Left lobe of liver (tissue), 2 donors: ENCODE measurements at regions not wholly inside any gene's neighbourhood (a gene's known extent, or its start where the extent isn't known, plus 50 kb on each side); places are given as distances from the start of the nearest gene placed in this dataset.

Experiments
- ATAC-seq: fragments of 200-7000 bp; cut with Tn5 transposase; one replicate; pipeline ENCODE4 v1.9.1; 2020; ENCODE audit warnings: mild to moderate bottlenecking, moderate library complexity
- DNase-seq: peaks from one replicate; pipeline ENCODE4 v3.0.0-alpha.2; 2020; ENCODE audit warnings: low spot score
- donor health status: DM: no; HTN: no; CAD: no; lungs with moderate emphysema.
- donor health status: DM: no; HTN: yes; CAD: no.

DNA sequence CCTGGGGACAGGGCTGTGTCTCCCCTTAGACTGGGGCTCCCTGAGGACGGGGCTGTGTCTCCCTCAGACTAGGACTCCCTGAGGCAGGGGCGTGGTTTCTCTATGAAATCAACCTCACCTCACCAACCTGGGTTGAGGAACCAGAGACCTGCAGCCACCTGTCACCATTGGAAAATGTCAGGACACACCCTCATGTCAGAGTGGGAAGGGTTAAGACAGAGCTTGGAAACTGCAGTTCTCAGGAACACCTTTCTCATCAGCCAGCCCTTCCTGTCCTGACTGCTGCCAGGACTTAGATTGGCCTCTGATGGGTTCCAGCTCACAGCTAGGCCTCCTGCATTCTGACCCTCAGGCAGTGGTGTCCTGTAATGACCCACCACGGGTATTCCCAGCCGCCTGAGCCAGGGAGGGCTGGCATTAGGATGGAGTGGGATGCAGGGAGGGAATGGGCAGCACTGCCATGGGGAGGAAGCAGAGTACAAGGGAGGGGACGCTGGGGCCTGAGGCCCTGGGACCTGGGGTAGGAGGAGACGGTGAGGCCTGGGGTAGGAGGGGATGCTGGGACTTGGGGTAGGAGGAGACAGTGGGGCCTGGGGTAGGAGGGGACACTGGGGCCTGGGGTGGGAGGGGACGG, 76.3 kb downstream of the MRPL14 start:
- no peak for ATAC-seq
- DNase-seq = no peak

DNA sequence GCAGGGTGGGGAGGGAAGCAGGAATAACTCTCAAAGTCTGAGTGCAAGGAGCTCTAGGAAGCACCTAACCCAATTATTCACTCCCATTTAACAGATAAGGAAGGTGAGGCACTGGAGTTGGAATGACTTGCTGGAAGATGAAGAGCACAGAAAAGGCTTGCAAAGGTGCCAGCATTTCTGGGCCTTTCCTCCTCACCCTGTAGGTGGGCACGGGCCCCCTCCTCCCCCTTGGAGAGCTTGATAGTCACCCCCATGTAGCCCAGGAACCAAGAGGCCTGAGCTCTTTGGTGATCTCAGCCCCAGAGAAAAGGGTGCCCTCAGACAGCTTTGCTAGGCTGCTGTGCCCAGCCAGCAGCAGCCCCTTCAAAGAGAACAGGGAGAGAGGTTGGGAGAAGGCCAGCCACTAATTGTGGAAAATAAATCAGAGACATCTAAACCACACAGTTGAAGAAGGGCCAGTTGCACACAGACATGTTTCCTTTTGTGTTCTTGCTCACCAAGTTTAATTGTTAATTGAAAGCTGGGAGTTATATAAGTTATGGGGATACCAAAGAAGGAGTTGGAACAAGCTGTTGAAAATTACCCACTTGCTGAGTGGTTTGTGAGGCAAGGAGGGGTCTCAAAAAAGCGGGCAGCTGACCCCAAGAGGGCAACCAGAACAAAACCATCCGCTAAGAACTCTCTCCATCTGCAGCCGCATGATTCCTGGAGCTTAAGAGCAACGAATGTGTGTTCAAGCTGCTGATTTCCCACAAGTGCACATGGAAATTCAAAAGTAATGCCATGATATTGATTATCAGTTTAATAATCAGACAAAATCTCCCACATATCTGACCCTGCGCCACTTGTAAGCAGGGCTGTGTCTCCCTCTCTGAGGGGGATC, 77.0 kb downstream of the MRPL14 start:
- ATAC-seq (no peak), DNase-seq (no peak)

DNA sequence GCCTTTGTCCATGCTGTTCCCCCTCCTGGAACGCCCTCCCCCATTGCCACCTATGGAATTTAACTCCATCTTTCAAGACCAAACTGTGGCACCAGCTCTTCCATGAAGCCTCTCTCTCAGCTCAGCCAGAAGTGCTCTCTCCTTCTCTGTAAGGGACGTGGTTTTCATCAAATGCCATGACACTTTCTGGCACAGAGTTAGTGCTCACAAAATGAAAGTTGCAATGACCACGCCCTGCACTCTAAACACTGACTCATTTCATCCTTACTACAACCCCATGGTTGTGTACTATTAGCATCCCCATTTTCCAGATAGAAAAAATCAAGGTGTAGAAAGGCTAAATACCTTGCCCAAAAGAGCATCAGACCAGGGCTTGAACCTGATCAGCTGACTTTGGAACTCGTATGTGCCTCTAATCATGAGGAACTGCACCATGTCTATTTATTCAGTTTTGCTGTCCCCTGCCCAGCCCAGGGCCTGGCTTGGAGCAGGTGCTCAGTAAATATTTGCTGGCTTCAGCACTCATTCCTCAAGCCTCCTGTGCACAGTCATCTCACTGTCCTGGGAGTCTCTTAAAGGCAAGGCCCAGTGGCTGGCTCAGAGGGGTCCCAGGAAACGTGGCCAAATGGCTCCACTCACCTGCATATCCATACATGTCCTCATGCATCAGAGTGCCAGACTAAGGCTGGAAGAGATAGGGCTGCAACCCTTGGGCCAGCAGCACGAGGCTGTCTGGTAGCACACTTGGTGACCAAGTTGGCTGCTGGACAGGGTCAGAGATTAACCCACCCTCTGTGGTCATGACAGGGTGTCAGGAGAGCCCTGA, 77.9 kb downstream of the MRPL14 start:
- DNase-seq = no peak
- no peak for ATAC-seq

DNA sequence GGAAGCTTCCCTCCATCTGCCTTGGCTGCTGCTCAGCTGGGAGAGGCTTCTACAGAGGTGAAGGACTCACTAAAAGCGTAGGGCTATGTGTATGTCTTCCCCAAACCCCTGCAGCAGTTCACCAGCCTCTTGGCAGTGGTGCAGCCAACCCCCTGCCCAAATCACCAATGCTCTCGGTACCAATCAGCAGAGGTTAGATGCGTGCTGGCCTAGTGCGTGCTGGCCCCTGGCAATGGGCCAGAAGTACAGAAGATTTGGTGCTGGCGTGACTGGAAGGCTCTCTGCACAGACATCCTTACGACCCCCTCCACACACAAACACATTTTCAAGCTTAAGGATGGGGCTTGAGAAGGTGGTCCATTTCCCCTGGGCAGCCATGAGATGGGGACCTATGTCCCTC, 79.0 kb downstream of the MRPL14 start:
- DNase-seq = no peak
- no peak for ATAC-seq

DNA sequence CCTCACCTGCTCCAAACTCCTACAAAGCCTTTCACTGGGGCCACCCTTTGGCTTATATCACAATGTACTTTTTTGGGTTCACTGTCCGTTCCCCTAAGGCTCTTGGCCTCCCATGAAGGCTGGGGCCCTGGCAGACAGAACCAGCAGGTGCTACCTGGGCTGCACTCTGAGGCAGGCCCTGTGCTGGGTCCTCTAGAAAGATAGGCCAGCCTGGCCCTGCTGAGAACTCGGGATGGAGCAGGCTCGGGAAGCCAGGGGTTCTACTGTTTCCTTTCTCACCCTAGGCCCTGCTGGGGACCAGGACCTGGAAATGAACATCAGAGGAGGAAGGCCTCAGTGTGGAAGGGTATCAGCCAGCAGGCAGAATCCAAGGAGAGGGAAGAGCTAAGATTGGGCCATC, 79.5 kb downstream of the MRPL14 start:
- DNase-seq (no peak), ATAC-seq (no peak)

DNA sequence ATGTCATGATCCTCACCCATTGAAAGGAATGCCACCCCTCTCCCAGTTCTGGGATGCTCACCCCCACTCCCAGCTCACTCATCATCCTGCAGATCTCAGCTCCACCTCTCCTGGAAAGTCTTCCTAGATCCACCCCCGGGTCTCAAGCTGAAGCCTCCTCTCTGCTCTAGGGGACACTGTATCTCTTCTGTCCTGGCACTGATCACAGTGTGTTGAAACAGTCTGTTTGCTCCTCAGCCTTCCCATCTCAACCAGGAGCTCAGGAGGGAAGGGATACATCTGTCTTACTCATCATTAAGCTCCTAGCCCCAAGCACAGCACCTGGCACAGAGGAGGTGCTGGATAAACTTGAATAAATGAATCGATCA, 80.1 kb downstream of the MRPL14 start:
- ATAC-seq = no peak
- no peak for DNase-seq

DNA sequence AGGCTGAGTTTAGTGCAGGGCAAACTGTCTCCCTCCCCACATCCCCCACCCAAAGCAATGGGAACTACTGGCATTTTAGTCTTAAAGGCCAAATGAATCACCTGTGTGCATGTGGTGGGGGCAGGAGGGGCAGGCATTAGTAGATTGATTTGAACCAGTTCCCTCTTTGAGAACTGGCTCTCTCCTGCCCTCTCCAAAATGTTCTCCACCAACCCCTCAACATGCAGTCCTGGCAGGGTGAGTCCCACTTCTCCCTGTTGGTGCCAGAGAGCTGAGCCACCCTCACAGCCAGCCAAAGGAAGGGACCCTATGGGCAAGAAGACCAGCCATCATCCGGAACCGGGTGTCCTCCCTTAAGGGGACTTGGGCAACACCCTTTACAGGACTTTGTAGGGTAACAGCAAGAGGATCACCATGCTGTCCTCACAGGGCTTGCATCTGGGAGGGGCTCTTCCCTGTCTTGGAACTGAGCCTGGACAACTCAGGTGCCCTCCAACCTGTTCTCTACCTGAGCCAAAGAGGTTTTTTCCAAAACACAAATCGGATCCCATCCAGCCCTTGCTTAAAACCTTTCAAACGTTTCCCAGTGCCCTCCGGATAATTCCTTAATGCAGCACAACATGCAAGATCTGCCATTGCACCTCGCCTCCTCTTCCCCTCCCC, 80.6 kb downstream of the MRPL14 start:
- no peak for ATAC-seq
- DNase-seq = no peak

DNA sequence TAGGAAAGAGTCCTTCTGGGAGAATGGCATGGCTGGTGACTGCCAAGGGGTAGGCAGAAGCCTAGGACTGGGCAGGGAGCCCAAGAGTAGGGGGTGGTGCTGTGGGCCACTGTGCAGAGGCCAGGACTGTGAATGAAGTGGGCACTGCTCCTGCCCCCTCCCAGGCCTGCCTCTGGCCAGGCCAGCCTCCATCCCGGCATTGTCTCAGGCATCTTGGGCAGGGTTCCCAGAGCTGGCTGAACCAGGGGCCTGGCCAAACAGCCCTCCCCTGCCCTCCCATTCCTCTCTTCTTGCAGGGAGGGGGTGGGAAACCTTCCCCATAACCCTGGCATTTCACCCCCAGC, 81.6 kb downstream of the MRPL14 start:
- no peak for ATAC-seq

DNA sequence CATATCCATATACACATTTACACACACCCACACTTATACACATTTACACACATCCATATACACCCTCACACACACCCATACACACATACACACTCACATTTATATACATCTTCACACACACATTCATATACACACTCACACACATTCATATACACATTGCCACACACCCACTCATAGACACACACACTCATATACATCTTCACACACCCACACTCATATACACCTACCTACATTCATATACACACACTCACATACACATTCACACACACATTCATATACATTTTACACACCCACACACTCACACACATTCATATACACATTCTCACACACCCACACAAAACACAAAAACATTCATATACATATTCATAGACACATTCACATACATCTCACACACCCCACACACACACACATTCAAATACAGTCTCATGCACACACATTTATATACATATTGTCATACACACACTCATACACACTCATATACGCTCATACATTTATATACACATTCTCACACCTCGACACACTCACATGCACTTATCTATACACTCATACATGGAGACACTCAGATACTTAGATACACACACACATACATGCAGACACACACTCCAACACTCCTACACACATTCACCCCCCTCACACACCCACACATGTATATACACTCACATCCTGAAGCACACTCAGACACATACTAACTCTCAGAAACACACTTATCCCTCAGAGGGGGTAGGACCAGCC, 82.1 kb downstream of the MRPL14 start:
- no peak for DNase-seq

More for the DNA sequence above, 81.6 kb downstream of the MRPL14 start:
- DNase-seq = no peak

DNA sequence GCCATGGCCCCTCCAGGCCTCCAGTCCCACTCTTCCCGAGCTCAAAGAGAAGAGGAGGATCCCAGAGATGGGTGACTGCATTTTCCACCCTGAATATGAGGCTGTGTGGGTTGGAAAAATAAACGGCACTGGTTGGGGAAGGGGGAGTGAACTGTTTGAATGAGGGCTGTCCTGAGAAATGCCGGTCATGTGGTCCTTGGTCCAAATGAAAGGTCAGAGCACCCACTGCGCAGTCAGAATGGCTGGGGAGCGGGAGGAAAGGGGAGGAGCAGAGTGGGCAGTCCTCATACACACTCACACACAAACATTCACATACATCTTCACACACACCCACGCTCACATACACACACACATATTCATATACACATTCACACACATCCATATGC, 83.1 kb downstream of the MRPL14 start:
- DNase-seq (no peak), ATAC-seq (no peak)

More for the DNA sequence above, 82.1 kb downstream of the MRPL14 start:
- ATAC-seq = no peak

DNA sequence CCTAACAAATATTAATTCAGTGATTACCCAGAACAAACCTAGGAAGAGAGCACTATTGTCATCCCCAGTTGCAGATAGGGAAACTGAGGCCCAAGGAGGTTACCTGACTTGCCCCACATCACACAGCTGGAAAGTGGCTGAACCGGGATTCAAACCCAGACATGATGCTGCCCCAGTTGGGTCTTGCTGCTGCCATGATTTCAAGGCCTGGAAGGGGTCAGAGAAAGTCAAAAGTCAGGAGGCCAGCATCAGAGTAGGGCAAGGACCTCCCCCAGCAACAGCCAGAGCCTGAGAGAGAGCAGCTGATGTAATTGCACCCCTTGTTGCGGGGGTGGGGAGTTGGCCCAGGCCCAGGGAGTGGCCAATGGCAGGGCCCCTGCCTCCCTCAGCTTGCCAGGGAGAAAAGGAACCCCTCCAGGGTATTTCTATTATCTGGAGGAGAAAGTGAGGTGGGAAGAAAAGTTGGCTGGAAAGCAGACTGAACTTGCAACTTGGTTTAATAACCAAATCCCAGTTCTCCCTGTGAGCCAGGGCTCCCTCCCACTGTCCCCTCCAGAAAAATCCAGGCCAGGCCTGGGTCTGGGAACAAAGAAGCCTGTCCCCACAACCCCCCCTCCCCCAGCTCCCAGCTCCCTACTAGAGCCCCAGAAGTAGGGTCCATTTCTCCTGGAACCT, 83.6 kb downstream of the MRPL14 start:
- DNase-seq (no peak), ATAC-seq (no peak)

DNA sequence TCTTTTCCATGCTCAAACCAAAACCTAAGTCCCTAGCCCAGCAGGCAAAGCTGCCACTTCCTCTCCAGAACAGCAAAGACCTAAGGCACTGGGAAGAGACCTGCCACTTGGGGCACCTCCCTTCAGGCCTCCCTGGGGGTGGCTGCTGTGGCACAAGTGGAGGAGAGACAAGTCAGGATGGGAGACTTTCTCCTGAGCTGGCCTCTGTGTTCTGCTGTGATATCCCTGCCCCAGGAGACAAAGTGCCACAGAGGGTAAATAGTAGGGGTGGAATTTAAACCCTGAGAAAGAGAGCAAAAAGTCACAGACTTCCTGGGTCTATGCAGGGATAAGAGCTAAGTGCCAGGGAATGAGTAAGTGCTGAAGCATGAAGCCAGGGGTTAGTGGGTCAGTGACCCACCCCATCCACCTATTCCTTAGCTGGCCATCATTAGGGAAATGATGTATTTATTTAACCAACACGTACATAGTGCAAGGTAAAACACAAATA, 84.2 kb downstream of the MRPL14 start:
- DNase-seq (no peak), ATAC-seq (peak; percentile 75)

DNA sequence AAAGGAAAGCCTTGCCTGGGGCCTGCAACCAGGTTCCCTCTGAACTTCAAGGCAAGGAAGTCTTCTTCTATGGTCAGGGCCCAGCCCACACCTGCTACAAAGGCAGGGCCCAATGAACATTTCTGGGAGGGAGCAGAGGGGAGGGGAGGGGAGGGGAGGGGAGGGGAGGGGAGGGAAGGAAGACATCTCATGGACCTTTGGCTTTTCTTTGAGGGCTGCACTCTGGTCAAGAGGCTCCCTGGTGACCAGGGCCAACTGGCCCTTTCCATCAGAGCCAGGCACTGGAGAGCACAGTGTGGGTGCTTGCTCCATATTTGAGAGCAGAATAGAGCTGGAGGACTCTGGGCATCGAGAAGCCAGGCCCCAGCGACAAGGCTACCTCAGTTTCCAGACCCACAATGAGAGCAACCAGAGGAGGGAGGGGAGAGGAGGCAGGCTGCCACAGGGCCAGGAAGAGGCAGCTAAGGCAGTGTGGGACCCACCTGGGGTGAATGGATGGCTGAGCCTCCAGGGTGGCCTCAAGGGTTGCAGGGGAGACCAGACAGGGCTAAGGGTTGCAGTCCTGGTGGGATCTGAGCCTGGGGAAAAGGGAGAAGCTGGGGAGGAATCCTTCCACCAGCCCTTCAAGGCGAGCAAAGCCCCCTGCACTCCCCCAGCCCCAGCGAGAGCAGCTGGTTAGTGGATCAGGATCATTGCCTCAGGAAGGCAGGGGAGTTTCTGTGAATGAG, 84.8 kb downstream of the MRPL14 start:
- DNase-seq (no peak), ATAC-seq (no peak)

DNA sequence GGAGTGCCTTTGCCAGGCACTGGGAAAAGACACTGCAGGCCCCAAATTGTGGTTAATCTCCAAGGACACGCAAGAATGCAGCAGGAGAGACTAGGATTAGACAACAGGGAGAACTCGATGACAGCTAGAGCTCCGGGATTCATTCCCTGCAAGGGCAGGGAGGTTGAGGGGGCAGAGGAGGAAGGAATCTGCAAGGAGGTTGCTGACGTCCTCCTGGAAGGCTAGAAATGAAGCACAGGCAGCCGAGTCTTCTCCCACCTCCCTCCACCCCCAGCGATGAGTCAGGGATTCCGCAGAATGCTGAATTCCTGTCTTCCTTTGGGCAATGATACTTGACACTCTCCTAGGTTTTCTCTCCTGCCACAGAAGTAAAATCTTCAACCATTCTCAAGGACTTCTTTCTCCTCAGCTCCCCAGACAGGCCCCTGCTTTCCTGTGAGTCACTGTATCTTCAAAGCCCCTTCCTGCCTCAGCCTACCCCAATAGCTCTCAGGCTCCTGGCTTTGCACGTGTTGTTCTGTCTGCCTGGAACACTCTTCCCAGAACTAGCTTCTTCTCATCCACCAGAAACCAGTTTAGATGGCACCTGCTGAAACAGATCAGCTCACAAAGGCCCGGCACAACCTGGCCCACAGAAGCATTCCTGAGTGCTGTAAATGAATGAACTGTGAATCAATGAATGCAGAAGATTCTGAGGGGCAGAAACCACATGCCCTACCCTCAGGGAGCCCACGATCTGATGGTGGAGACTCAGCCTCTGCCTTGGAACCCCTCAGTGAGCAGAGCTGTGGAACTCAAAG, 85.6 kb downstream of the MRPL14 start:
- ATAC-seq = no peak
- DNase-seq = no peak

DNA sequence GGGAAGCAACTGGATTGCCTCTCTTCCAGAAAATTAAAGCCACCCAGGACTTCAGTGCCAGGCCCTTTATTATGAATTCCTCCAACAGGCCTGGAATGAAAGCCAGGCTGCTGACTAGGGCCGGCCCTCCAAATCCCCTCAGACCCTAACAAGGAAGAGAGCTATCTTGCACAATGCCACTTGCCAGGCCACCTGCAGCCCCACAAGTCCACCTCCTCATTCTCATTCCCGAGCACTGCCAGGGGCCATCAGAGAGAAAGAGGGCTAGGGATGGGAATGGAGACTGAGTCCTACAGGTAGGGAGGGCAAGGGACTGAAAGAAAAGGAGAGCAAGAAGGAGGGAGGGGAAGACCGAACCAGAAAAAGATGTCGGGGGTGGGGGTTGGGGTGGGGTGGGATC, 86.5 kb downstream of the MRPL14 start:
- no peak for ATAC-seq
- no peak for DNase-seq

DNA sequence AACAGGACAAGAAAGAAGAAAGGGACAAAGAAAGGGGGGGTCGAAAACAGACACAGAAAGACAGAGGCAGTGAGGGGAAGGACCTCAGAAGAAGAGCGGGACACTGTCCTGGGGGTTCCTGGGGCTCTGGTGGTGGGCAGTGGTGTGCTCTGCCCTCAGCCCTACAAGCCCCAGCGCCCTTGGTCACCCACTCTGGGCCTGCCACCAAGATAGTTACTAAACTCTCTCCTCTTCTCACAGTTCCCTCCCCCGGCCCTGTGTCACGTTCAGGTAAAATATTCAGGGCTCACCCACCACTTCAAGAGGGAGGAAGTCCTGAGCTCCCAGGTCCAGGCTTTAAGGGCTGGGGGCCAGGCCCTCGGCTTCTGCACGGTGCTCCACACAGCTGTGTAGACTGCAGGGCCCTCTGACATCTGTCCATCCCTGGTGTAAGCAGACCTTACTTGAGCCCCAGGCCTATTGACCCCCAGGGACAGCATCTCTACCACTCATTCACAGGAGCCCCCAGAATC, 87.4 kb downstream of the MRPL14 start:
- no peak for ATAC-seq
- DNase-seq = no peak

DNA sequence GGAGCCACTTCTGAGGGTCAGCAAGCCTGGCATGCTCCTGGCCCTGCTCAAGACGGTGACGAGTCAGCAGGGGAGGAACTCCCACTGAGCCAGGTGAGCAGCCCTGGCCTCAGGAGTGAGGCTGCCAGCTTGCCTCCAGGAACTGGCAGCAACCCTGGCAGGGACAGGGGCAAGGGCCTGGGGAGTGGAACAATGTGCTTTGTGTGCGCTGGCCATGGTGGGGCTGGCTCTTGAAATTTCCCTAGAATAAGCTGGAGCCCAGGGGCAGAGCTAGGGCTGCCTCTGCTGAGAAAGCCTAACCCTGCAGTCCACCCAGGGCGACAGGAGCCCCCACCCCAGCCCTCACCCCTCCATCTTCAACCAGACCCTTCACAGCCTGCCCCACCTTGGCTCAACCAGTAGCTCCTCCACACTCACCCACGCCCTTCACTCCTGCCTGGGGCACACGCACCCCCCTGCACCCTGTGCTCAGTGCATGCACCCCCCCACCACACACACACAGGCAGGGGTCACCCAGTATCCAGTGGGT, 88.0 kb downstream of the MRPL14 start:
- ATAC-seq (no peak), DNase-seq (no peak)

DNA sequence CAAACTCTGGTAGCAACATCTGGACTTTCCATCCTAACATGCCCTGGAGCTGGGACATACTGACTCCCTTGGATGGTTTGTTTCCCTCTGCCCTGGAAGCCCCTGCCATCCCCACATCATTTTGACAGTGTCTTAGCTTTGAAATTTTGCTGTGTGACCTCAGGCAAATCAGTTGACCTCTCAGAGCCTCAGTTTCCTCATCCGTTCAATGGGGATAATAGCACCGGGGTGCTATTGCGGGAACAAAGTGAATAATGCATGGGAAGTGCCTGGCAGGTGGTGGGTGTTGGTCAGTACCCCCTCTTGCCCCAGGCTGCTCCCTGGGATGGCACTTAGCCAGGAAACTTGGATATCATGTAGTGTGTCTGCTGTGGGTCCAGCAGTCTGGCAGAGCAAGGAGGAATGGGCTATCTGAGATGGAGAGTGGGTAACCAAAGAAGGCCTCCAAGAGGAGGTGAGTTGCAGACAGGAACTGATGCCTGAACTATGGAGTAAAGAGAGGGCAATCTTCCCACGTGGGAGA, 88.6 kb downstream of the MRPL14 start:
- ATAC-seq = no peak
- no peak for DNase-seq
